ENCODE measurements at regions not wholly inside any gene's neighbourhood (a gene's known extent, or its start where the extent isn't known, plus 50 kb on each side); places are given as distances from the start of the nearest gene placed in this dataset.

DNA sequence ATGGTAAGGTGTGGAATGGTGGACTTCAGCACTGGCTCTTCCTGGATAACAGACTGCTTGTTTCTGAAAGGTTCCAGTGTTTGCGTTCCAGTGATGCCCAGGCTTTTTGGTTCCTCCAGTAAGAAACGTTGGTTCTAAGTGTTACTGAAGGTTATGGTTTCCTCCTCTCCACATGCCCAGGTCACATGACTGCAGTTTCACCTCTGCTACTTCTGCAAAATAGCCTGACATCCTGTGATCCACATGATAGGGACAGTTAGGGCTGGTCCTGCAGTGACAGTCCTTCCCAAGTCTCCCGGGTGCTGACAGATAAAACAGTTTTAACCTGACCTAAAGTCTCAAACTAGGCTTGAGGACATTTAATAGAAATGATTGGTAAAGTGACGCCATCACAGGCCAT lies 132.2 kb upstream of the CST7 start:
- TF ChIP-seq, protein P1, sequence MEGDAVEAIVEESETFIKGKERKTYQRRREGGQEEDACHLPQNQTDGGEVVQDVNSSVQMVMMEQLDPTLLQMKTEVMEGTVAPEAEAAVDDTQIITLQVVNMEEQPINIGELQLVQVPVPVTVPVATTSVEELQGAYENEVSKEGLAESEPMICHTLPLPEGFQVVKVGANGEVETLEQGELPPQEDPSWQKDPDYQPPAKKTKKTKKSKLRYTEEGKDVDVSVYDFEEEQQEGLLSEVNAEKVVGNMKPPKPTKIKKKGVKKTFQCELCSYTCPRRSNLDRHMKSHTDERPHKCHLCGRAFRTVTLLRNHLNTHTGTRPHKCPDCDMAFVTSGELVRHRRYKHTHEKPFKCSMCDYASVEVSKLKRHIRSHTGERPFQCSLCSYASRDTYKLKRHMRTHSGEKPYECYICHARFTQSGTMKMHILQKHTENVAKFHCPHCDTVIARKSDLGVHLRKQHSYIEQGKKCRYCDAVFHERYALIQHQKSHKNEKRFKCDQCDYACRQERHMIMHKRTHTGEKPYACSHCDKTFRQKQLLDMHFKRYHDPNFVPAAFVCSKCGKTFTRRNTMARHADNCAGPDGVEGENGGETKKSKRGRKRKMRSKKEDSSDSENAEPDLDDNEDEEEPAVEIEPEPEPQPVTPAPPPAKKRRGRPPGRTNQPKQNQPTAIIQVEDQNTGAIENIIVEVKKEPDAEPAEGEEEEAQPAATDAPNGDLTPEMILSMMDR (conservative IDR thresholded peaks at IDR 0.05), result no peak
- TF ChIP-seq EZH2 (IDR thresholded peaks at IDR 0.05; ENCODE audit: low read depth), result no peak

All from PC-9 (cell line).